SH-SY5Y (cell line): ENCODE measurements at regions not wholly inside any gene's neighbourhood (a gene's known extent, or its start where the extent isn't known, plus 50 kb on each side); places are given as distances from the start of the nearest gene placed in this dataset.

Experiments
- GATA2 ChIP-seq: IDR thresholded peaks from 2 replicates; pipeline ENCODE4 v1.6.1; 2011; ENCODE audit warnings: mild to moderate bottlenecking, low read depth, low read length
- GATA3 ChIP-seq: IDR thresholded peaks from 2 replicates; pipeline ENCODE4 v1.6.1; 2011; ENCODE audit warnings: low read depth, mild to moderate bottlenecking, low read length, moderate library complexity

DNA sequence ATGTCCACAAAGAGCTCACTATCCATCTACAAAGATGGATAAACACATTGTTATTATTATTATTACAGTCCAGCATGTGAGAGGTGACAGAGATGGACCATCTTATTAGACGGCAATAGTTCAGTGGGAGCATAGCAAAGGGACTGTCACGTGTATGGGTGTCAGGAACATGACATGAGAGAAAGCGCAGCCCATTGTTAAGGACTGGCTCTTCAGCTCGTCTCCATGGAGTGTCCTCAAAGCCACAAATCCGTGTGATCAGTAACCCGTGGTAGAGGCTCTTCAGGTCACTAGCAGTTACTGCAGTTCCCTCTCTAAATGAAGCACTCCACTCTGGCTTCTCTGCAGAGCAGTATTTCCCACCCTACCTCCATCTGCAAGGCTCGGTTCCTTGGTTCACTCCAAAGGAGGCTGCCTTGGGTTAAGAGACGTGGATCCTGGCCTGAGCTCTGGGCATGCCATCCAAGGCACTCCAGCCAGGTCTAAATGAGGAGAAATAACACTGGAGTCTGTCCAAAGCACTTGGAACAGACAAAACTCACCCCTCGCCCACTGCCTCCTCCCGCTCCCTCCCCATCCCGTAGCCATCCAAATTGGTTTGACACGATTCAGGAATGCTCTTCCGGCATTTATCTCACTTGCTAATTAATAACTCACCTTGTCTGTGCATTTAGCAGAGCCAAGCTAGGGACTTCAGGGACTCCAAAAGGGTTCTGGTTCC, 122.3 kb upstream of the WWC1 start:
- TF ChIP-seq GATA2 (no peak), GATA3 (no peak)
